ENCODE measurements at regions not wholly inside any gene's neighbourhood (a gene's known extent, or its start where the extent isn't known, plus 50 kb on each side); places are given as distances from the start of the nearest gene placed in this dataset.
A peak's percentile ranks its signal among the peaks of the same experiment; 100 is the strongest.

DNA sequence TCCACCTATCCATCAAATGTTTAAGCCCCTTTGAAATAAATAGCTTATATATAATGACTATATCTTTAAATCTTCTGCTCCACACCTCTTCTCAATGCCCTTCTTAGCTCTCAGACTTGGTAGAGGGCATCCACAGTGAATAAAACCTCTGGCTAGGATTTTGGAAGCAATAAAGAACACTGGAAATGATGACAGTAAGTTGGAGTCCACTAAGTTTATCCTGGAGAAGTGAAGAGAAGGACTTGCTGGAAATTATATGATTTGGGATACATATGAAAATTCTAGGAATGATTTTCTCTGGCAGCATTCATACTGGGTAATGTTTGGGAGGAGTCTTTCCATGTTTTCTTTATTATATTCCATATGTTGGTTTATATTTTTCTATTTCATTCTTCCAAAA is 133.5 kb upstream of the KL start:
- DNase-seq (ENCODE audit: low read depth): no peak
- H3K4me3 ChIP-seq (ENCODE audit: low read depth, low read length): no peak overlapping the region
- TF ChIP-seq, protein P1, sequence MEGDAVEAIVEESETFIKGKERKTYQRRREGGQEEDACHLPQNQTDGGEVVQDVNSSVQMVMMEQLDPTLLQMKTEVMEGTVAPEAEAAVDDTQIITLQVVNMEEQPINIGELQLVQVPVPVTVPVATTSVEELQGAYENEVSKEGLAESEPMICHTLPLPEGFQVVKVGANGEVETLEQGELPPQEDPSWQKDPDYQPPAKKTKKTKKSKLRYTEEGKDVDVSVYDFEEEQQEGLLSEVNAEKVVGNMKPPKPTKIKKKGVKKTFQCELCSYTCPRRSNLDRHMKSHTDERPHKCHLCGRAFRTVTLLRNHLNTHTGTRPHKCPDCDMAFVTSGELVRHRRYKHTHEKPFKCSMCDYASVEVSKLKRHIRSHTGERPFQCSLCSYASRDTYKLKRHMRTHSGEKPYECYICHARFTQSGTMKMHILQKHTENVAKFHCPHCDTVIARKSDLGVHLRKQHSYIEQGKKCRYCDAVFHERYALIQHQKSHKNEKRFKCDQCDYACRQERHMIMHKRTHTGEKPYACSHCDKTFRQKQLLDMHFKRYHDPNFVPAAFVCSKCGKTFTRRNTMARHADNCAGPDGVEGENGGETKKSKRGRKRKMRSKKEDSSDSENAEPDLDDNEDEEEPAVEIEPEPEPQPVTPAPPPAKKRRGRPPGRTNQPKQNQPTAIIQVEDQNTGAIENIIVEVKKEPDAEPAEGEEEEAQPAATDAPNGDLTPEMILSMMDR (IDR thresholded peaks at IDR 0.05; ENCODE audit: control insufficient read depth, extremely low read depth, insufficient read depth): no peak

DNA sequence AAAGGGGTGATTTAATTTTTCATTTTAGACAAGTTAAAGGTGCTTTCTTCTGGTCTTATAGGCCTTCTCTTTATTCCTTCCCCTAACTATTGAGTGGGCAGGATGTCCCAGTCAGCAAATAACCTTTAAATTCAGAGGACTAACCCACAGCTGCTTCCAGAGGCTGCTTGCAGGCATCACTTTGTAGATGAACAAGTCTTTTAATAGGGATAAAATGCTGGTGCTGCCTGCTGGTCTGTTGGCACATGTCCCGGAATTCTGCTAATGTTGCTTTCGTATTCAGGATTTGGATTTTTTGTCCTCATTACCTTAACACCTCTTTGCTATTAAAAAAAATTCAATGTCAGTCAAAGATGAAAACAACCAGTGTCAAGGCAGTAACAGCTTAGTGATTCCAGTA is 132.7 kb upstream of the KL start:
- peak; percentile 23 for DNase-seq (ENCODE audit: low read depth)
- TF ChIP-seq, protein P1 (IDR thresholded peaks at IDR 0.05; ENCODE audit: control insufficient read depth, extremely low read depth, insufficient read depth): no peak
- H3K4me3 ChIP-seq (ENCODE audit: low read depth, low read length): no peak overlapping the region

GRCh38 chr13:32887617-32888016 is 128.6 kb upstream of the KL start:
- TF ChIP-seq, protein P1 (IDR thresholded peaks at IDR 0.05; ENCODE audit: control insufficient read depth, extremely low read depth, insufficient read depth): no peak
- no peak for DNase-seq (ENCODE audit: low read depth)
- no peak overlapping the region for H3K4me3 ChIP-seq (ENCODE audit: low read depth, low read length)

DNA sequence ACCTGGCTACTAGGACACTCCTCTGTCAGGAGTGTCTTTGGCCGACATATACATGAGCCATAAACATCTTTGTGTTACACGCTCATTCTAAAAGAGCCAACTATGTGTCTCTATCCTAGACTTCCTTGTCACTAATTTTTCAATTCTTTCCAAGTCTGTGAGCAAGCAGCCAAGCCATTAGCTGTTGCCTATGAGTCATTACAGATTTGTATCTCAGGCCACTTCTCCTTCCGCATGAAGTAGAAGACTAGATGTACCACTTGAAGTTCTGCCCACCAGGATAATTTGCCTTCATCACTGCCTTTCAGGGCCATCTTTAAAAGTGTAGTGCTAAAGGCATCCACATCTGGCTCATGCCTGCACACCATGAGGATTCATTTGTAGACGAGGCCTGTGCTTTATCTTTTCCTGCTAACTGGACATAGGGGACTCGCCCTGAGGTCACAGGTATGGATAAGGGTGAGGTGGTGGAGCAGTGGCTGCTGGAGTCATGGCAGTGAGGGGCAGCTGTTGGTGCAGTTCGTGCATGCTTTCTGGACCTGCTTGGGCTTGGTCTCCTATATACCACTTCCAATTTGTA is 126.1 kb upstream of the KL start:
- TF ChIP-seq, protein P1 (IDR thresholded peaks at IDR 0.05; ENCODE audit: control insufficient read depth, extremely low read depth, insufficient read depth): no peak
- H3K4me3 ChIP-seq (ENCODE audit: low read depth, low read length): no peak overlapping the region
- DNase-seq (ENCODE audit: low read depth): no peak

DNA sequence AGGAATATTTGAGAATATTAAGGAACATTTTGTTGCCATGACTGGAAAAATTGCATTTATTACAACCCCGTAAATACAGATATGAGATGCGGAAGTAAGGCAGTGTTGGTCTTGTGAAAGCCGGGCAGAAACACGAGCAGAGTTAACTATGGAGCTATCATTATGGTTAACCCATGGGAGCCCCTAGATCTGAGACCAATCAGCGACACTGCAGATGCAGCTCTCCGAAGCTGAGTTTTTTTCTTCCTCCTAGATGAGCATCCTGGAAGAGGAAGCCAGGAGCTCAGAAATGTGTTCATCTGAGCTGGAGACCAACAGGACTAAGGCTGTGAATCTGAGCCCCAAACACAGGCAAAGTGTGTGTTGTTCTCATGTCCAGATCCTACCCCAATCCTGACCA is 123.0 kb upstream of the KL start:
- TF ChIP-seq, protein P1 (IDR thresholded peaks at IDR 0.05; ENCODE audit: control insufficient read depth, extremely low read depth, insufficient read depth): no peak
- no peak for DNase-seq (ENCODE audit: low read depth)
- H3K4me3 ChIP-seq (ENCODE audit: low read depth, low read length): no peak overlapping the region

DNA sequence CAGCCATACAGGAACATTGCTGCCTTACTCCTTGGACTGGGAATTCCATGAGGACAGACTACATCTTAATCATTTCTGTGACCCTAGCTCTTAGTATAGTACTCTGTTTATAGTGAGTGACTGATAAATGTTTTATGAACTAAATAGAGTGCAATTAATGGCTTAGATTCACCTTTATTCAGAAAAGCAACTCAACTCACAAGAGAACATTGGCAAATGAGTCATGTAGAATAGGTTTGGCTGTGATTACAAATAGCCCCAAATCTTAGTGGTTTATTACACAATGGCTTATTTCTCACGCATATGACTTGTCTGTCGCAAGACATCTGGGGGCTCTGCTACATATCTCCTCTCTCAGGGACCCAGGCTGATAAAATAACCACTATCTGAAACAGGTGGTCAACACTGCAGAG is 121.6 kb upstream of the KL start:
- TF ChIP-seq, protein P1 (IDR thresholded peaks at IDR 0.05; ENCODE audit: control insufficient read depth, extremely low read depth, insufficient read depth): no peak
- no peak for DNase-seq (ENCODE audit: low read depth)

DNA sequence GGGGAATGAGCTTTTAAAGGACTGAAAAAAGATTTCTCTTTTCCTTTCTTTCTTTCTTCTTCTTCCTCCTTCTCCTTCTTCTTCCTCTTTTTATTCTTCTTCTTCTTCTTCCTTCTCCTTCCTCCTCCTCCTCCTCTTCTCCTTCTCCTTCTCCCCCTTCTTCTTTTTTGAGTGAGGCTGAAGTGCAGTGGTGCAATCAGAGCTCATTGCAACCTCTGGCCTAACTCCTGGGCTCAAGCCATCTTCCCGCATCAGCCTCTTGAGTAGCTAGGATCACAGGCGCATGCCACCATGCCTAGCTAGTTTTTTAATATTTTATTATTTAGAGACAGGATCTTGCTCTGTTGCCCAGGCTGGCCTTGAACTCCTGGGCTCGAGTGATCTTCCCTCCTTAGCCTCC is 120.9 kb upstream of the KL start:
- DNase-seq (ENCODE audit: low read depth): no peak
- no peak overlapping the region for H3K4me3 ChIP-seq (ENCODE audit: low read depth, low read length)
- TF ChIP-seq, protein P1 (IDR thresholded peaks at IDR 0.05; ENCODE audit: control insufficient read depth, extremely low read depth, insufficient read depth): no peak

More for the DNA sequence above, 121.6 kb upstream of the KL start:
- H3K4me3 ChIP-seq (ENCODE audit: low read depth, low read length): no peak overlapping the region
